SW480 (cell line): ENCODE measurements at regions not wholly inside any gene's neighbourhood (a gene's known extent, or its start where the extent isn't known, plus 50 kb on each side); places are given as distances from the start of the nearest gene placed in this dataset.

Source experiments
- DNase-seq: peaks from one replicate; pipeline ENCODE4 v3.0.0-alpha.2; 2016; ENCODE audit warnings: low spot score

- DNase-seq, result no peak
Measured at GRCh38 chr6:14735956-14736486, 509.8 kb upstream of the JARID2 start.

GRCh38 chr6:14736554-14736953 lies 509.3 kb upstream of the JARID2 start:
- DNase-seq, result no peak

- no peak for DNase-seq
Measured at GRCh38 chr6:14738497-14738896, 507.4 kb upstream of the JARID2 start.

GRCh38 chr6:14738933-14739332 lies 506.9 kb upstream of the JARID2 start:
- no peak for DNase-seq

- no peak for DNase-seq
Measured at GRCh38 chr6:14739827-14740226, 506.0 kb upstream of the JARID2 start.

- no peak for DNase-seq
Measured at GRCh38 chr6:14742171-14742570, 503.7 kb upstream of the JARID2 start.

GRCh38 chr6:14742680-14743079 lies 503.2 kb upstream of the JARID2 start:
- DNase-seq, result no peak

GRCh38 chr6:14743144-14743473 lies 502.8 kb upstream of the JARID2 start:
- DNase-seq, result no peak

GRCh38 chr6:14743474-14744211 lies 502.2 kb upstream of the JARID2 start:
- peak; percentile 91 for DNase-seq

- DNase-seq, result no peak
Measured at GRCh38 chr6:14744212-14744556, 501.7 kb upstream of the JARID2 start.

GRCh38 chr6:14746139-14746837 lies 499.6 kb upstream of the JARID2 start:
- no peak for DNase-seq

GRCh38 chr6:14747881-14748520 lies 497.9 kb upstream of the JARID2 start:
- DNase-seq, result no peak

- no peak for DNase-seq
Measured at GRCh38 chr6:14748679-14749078, 497.2 kb upstream of the JARID2 start.

- no peak for DNase-seq
Measured at GRCh38 chr6:14750059-14750661, 495.7 kb upstream of the JARID2 start.

GRCh38 chr6:14751645-14752175 lies 494.2 kb upstream of the JARID2 start:
- no peak for DNase-seq

- no peak for DNase-seq
Measured at GRCh38 chr6:14754751-14755513, 490.9 kb upstream of the JARID2 start.

GRCh38 chr6:14756340-14756739 lies 489.5 kb upstream of the JARID2 start:
- DNase-seq, result no peak

GRCh38 chr6:14757014-14757413 lies 488.9 kb upstream of the JARID2 start:
- DNase-seq, result no peak

- DNase-seq, result no peak
Measured at GRCh38 chr6:14757418-14757817, 488.5 kb upstream of the JARID2 start.

- no peak for DNase-seq
Measured at GRCh38 chr6:14758421-14759081, 487.3 kb upstream of the JARID2 start.

- no peak for DNase-seq
Measured at GRCh38 chr6:14759976-14760672, 485.7 kb upstream of the JARID2 start.
